HG02642 (cell line): ENCODE measurements at regions not wholly inside any gene's neighbourhood (a gene's known extent, or its start where the extent isn't known, plus 50 kb on each side); places are given as distances from the start of the nearest gene placed in this dataset.
"Not testable (repeated sequence)": the region's sequence is repeated elsewhere in the genome, so short reads cannot be mapped to it uniquely, and the experiment has no call there.

Experiments
- ATAC-seq: cut with Tn5 transposase; IDR thresholded peaks from one replicate; pipeline ENCODE4 v1.9.1; 2021; ENCODE audit warnings: mild to moderate bottlenecking; ENCODE audit not compliant: unreplicated experiment, poor library complexity

DNA sequence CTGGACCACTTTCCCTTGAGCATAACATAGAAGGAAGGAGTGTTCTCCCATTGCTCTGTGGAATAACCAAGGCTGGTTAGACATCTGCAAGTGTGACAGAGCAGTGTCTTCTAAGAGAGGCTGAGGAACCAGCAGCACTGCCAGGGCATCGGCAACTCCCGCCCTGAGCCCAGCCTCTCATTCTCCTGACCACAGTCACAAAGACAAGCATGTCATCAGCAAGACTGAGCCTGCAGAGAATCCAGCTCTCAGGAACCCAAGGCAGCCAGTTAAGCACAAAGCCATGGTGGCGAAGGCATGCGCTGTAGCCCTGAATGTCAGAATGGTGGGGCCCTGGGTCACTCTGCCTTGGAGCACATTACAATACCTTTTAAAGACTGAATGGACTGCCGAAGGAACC lies 253.9 kb downstream of the AGTPBP1 start:
- ATAC-seq: no peak

DNA sequence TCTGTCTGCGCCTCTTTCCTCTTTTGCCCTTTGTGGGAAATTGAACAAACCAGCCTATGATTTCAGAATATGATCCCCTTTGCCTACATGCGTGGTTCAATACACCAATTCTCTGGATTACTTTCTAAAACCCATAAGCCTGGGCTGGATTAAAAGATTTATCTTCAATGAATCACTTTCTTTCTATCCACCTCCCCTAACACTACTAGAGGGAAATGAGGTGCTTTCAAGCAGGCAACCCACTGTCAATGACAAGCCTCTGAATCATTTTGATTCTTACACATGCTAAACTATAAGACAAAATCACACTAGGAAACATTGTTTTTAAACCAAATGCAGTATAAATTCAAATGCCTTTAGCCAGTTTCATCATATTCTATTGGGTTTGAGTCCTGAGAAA lies 257.5 kb downstream of the AGTPBP1 start:
- ATAC-seq: no peak

DNA sequence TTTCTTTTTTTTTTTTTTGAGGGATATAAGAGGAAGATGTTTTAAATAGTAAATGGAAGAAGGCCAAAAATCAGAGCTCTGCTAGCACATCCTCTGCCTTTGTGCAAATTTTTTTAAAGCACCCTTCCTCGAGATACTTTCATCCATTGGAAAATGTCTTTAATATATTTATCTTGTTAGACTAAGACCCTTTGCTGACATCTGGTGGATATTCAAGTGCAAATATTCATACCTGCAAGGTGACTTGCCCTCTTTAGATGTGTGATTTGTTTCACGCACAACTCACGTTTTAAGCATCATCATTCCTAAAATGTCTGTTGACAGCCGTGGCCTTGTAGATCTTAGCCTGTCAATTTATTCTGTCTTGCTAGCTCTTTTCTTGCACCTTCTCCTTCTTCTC lies 258.5 kb downstream of the AGTPBP1 start:
- ATAC-seq: no peak

DNA sequence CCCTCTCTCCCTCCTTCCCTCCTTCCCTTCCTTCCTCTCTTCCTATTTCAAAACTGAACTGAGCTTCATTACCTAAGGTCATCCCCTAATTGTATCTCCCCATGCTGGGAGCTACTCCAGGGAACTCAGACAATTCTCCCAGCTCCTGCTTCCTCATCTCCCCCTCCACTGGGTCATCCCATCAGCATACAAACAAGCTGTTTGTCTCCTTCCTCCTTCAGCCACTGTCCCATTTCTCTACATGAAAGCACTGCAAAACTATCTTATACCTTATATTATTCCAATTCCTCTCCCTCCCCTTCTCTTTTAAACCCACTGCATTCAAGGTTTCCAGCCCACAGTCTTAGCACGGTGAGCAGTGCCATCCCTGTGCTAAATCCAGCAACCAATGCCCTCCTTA lies 262.4 kb downstream of the AGTPBP1 start:
- ATAC-seq: no peak

- ATAC-seq: no peak
Observed at GRCh38 chr9:85478847-85479246, 262.9 kb downstream of the AGTPBP1 start.

- ATAC-seq: not testable (repeated sequence)
Observed at GRCh38 chr9:85474896-85475295, 266.9 kb downstream of the AGTPBP1 start.

- no peak for ATAC-seq
Observed at GRCh38 chr9:85471791-85472190, 270.0 kb downstream of the AGTPBP1 start.

DNA sequence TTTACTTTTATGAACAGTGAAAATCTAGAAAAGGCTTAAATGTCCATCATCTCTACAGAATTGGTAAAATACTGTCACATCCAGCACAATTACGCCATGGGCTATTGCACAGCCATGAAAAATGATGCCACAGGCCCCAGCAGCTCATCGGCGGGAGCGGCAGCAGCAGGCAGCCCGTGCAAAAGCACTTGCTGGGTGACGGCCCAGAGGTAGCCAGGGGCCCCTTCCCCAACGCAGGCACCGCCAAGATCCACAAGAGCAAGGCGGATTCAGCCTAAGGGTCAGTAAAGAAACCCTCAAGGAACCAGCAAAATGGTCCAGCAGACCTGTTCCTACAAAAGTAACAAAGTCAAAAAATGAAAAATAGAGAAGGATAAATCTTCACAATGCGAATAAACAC lies 272.7 kb downstream of the AGTPBP1 start:
- ATAC-seq: no peak

DNA sequence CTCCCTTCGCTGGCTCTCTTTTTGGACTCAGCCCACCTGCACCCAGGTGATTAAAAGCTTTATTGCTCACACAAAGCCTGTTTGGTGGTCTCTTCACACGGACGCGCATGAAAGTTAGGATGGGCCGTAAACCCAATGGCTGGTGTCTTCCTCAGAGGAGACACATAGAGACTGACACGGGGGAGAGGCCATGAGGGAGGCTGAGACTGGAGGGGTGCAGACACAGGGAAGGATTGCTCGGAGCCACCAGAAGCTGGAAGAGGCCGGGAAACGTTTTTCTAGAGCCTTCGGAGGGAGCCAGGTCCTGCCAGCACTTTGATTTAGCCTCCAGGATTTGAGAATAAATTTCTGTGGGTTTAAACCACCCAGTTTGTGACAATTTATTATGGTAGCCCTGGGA lies 274.9 kb downstream of the AGTPBP1 start:
- ATAC-seq: no peak

- ATAC-seq: not testable (repeated sequence)
Observed at GRCh38 chr9:85458114-85458864, 283.5 kb downstream of the AGTPBP1 start.

GRCh38 chr9:85453850-85454249 lies 287.9 kb downstream of the AGTPBP1 start:
- ATAC-seq: no peak

DNA sequence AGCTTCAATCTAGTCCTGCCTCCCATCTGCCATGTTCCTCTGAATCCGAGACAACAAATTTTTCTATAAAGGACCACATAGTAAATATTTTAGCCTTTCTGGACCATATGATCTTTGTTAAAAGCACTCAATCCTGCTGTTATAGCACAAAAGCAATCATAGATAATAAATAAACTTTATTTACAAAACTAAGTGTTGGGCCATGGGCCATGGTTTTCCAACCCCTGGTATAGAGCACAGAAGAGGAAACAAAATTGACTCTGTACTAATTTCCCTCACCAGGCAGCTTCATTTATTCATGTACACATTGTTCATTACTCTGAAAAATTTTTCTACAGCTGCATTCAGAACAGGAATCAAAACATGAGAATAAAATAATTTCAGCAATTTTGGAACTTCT lies 288.9 kb downstream of the AGTPBP1 start:
- ATAC-seq: no peak

GRCh38 chr9:85451680-85452079 lies 290.1 kb downstream of the AGTPBP1 start:
- no peak for ATAC-seq

DNA sequence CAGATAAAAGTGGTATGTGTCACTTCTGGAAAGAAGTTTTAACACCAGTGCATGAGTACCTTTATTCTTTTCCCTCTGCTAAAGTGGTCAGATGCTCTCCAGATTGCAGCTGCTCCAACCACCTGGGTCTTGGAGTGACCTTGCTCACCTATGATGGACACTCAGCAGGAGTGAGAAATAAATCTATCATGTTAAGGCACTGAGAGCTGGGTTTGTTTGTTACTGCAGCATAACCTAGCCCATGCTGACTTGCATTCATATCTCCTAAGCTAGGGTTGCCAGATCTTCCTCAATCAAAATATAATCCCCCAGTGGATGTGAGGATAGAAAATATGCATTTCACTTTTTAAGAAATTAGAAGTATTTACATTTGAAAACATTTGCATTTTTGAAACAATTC lies 295.9 kb downstream of the AGTPBP1 start:
- ATAC-seq: no peak

DNA sequence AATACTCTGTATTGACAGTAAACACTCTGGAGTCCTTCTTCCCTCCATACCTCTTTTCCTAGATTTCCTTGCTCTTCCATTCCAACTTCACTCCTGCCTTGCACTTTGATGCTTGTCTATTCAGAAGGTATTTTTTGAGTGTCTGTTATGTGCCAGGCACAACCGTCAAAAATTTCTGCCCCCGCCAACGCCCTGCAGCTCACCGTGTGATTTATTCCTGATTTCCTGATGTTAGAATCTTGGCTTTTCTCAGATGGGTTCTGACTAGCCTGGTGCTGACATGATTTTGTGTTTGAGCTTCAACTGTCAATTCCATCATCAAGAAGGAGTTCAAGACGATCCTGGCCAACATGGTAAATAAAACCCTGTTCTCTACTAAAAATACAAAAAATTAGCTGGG lies 297.5 kb downstream of the AGTPBP1 start:
- ATAC-seq: no peak

DNA sequence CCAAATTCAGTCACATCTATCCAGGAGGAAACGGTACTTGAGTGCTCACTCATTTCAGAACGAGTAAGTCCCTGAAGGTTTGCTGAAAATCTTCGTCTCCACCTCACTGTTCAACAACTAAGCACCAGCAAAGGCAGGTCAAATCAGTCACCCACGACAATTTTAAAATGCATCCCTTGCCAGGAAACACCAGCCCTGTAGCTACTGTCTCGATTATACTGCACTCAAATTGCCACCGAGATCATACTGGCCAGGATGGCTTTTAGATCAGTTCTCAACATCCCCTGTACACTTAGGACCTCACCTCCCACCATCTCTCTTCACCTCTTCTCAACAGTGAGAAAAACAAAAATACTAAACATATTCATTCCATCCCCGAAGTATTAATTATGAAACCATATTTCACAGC lies 298.6 kb downstream of the AGTPBP1 start:
- ATAC-seq: peak; percentile 79

DNA sequence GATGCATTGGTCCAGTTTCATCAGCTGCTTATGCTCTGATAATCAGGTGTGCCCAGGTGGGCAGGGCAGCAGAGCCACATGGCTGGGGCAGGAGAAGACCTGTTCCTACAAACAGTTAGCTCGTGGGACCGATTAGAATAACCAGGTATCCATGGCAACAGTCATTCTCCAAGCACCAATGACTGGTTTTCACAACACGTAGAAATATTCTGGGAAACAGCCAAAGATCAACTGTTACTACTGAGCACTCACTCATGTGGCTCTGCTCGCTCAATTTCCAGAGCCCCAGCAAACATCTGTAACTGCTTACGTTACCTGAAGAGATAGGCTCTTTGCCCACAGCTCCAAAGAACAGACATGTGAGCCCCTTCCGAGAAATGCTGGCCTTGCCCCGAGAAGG lies 302.0 kb downstream of the AGTPBP1 start:
- no peak for ATAC-seq

GRCh38 chr9:85433956-85434355 lies 307.8 kb downstream of the AGTPBP1 start:
- ATAC-seq: not testable (repeated sequence)

- not testable (repeated sequence) for ATAC-seq
Observed at GRCh38 chr9:85433551-85433950, 308.2 kb downstream of the AGTPBP1 start.

GRCh38 chr9:85433046-85433445 lies 308.7 kb downstream of the AGTPBP1 start:
- ATAC-seq: no peak

- no peak for ATAC-seq
Observed at GRCh38 chr9:85432599-85432998, 309.2 kb downstream of the AGTPBP1 start.

- ATAC-seq: no peak
Observed at GRCh38 chr9:85431339-85432102, 310.2 kb downstream of the AGTPBP1 start.
